ENCODE measurements at regions not wholly inside any gene's neighbourhood (a gene's known extent, or its start where the extent isn't known, plus 50 kb on each side); places are given as distances from the start of the nearest gene placed in this dataset.

DNA sequence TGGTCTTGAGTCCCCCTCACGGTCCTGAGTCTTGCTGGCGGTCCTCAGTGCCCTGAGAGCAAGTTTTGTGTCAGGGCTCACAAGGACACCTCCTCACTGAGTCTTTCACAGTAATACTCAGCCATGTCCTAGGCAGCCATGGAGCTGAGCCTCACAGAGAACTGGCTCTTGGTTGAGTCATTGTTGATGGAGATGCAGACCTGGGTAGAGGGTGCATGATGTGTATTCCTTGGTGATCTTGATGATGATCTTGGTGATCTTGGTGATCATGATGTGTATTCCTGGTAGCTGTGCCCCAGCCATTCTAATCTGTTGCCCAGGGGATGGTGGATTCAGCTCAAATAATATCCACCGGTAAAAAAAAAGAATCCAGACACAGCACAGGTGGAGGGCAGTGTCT lies 495.4 kb downstream of the TMEM121 start:
- no peak for TF ChIP-seq POLR2AphosphoS5 (IDR thresholded peaks at IDR 0.05; ENCODE audit: low read depth, low read length)
- no peak for TF ChIP-seq POLR2A (IDR thresholded peaks at IDR 0.05; ENCODE audit: low read depth, low read length)
- TF ChIP-seq TAF1 (IDR thresholded peaks at IDR 0.05; ENCODE audit: borderline replicate concordance, low read depth, low read length), result no peak
